ENCODE measurements at regions not wholly inside any gene's neighbourhood (a gene's known extent, or its start where the extent isn't known, plus 50 kb on each side); places are given as distances from the start of the nearest gene placed in this dataset.

DNA sequence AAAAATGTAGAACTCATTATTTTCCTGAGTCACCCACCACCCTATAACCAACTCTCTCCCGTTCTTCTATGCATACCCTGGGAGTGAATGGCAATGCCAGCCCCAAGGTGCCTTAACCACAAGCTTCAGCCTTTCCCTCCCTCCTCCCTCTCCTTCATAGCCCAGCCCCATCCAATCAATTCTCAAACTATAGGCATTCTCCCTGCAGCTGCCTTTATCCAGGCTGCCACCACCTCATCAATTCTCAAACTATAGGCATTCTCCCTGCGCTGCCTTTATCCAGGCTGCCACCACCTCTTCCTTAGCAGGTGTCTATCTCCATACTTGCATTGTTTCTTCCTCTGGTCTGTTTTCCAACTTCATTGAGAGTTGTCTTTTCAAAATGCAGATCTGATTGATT lies 77.1 kb downstream of the PLEKHG1 start:
- ChIA-PET POLR2A (ENCODE audit: partially characterized antibody) (no interaction called here), CTCF (ENCODE audit: partially characterized antibody) (interaction anchor here (1.4 to 4.6 kb wide), 2 partner anchors 8 to 10 kb away, joined by 4 to 40 read pairs; no protein-coding TSS in a partner anchor)
- no peak overlapping the region for H3K14ac ChIP-seq (ENCODE audit: insufficient read length)
- H3K4me3 ChIP-seq (ENCODE audit: extremely low read depth in 1 of 4, insufficient read depth in 2 of 4, low read depth in 3 of 4, low read length in 4 of 4): no peak overlapping the region
- peaks cover 0 to 2% (median 0%) of the 10 kb centered on the region in 4 experiments; a peak in 1 of 7 replicates for H3K27me3 ChIP-seq (replicated peaks in 1 of 4; ENCODE audit: control insufficient read depth in 3 of 4, extremely low read depth in 1 of 4, insufficient read depth in 3 of 4, low read length in 3 of 4)
- H3K9me3 ChIP-seq (ENCODE audit: insufficient read depth in 2 of 2, low read depth in 1 of 2, low read length in 1 of 2): no peaks in the 10 kb centered on the region
- H2BK20ac ChIP-seq (ENCODE audit: low read length): no peak overlapping the region
- DNase-seq (ENCODE audit: low read depth in 1 of 2, low spot score in 2 of 2): no peak
- no peaks in the 10 kb centered on the region for H3K23me2 ChIP-seq (ENCODE audit: low read depth, low read length)
- no peak overlapping the region for H3K27ac ChIP-seq (ENCODE audit: low read depth, low read length)
- 97% methylated on average over 2 of the region's 2 CpGs; no CpG with 5 or more reads in 1 of the 2 experiments for WGBS, 2 experiments (ENCODE audit: extremely low coverage in 1 of 2, insufficient coverage in 1 of 2, insufficient read length in 1 of 2, insufficient replicate concordance in 2 of 2, low coverage in 1 of 2, low lambda C conversion rate in 2 of 2, missing lambda C conversion rate in 1 of 2)
- no peak overlapping the region for H4K8ac ChIP-seq (ENCODE audit: extremely low read depth, insufficient read depth, low read length)
- H3K79me1 ChIP-seq (ENCODE audit: low read depth, low read length): no peaks in the 10 kb centered on the region
- H3K9ac ChIP-seq (replicated peaks in 1 of 4; ENCODE audit: extremely low read depth in 1 of 4, low read depth in 3 of 4, low read length in 3 of 4): no peak overlapping the region
- H3K18ac ChIP-seq (ENCODE audit: extremely low read depth, low read length): no peak overlapping the region
- no peak overlapping the region for H2AFZ ChIP-seq (ENCODE audit: low read length)
- H2BK12ac ChIP-seq (ENCODE audit: low read depth, low read length): no peak overlapping the region
- FAIRE-seq: no peak
- no peak overlapping the region for H2BK120ac ChIP-seq (replicated peaks; ENCODE audit: low read depth, low read length)
- no peak overlapping the region for H3K23ac ChIP-seq (ENCODE audit: insufficient read length)
- no peaks in the 10 kb centered on the region for H3K36me3 ChIP-seq (ENCODE audit: control insufficient read depth in 2 of 4, insufficient read depth in 4 of 4, low read length in 3 of 4)
- no peaks in the 10 kb centered on the region for H3K79me2 ChIP-seq (ENCODE audit: control insufficient read depth in 1 of 2, insufficient read depth in 2 of 2, low read length in 2 of 2)
- H4K5ac ChIP-seq (ENCODE audit: insufficient read length, low read depth, low read length): no peak overlapping the region
- H4K91ac ChIP-seq (replicated peaks; ENCODE audit: insufficient read length, low read length): no peak overlapping the region
- H2BK15ac ChIP-seq (ENCODE audit: low read length): no peak overlapping the region
- no peak overlapping the region for H3K4me2 ChIP-seq (ENCODE audit: insufficient read depth in 1 of 2, low read depth in 2 of 2, low read length in 2 of 2)
- H2BK5ac ChIP-seq (ENCODE audit: low read depth, low read length): no peak overlapping the region
- H2AK5ac ChIP-seq (ENCODE audit: low read depth, low read length): no peak overlapping the region
- TF ChIP-seq SUZ12 (IDR thresholded peaks at IDR 0.05; ENCODE audit: low read length) (no peak), SP1 (IDR thresholded peaks at IDR 0.05; ENCODE audit: low read depth, low read length) (no peak)
- no peaks in the 10 kb centered on the region for H4K20me1 ChIP-seq (replicated peaks in 1 of 2; ENCODE audit: control insufficient read depth in 1 of 2, insufficient read depth in 2 of 2, low read length in 2 of 2)
- H3K4ac ChIP-seq (replicated peaks; ENCODE audit: insufficient read length, low read depth, low read length): no peak overlapping the region
- H3K56ac ChIP-seq (replicated peaks; ENCODE audit: insufficient read length, low read depth, low read length): no peak overlapping the region
- H3K4me1 ChIP-seq (replicated peaks in 1 of 4; ENCODE audit: control insufficient read depth in 3 of 4, insufficient read depth in 4 of 4, low read length in 3 of 4): no peaks in the 10 kb centered on the region

All from H1 (cell line).